ENCODE measurements at regions not wholly inside any gene's neighbourhood (a gene's known extent, or its start where the extent isn't known, plus 50 kb on each side); places are given as distances from the start of the nearest gene placed in this dataset.
"Not testable (repeated sequence)": the region's sequence is repeated elsewhere in the genome, so short reads cannot be mapped to it uniquely, and the experiment has no call there.

DNA sequence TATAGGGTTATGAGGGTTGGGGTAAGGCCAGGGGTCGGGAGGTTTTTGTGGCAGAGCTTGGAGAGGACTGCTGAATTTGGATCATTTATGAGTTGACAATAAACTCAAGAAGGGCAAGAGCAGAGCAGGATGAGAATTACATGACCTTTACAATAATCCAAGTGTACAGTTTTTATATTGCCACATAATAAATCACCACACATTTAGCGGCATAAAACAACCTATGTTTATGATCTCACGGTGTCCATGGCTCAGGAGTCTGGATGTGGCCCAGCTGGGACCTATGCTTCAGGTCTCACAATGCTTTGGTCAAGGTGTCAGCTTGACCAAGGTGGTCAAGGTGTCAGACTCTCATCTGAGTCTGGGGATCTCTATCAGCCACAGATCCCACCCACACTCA, 118.3 kb upstream of the WSCD1 start:
- DNase-seq (ENCODE audit: low read depth in 2 of 2): no peak

DNA sequence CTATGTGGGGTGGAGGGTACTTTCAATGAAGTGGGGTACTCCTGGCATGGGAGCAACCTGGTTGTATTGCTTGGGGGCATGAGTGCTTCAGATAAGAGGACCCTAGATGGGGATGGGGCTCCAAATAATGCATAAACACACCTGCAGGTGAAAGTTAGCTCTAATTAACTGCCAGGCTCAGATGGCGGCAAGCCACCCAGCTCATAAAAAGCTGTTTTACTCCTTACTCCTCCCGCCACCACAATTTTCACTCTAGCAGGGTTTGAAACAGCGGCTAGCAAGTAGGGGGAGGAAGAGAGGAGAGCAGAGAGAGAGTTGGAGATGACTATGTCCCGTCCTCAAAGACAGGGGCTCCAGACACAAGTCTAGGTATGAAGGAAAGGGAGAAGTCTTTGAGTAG, 117.7 kb upstream of the WSCD1 start:
- no peak for DNase-seq (ENCODE audit: low read depth in 2 of 2)

DNA sequence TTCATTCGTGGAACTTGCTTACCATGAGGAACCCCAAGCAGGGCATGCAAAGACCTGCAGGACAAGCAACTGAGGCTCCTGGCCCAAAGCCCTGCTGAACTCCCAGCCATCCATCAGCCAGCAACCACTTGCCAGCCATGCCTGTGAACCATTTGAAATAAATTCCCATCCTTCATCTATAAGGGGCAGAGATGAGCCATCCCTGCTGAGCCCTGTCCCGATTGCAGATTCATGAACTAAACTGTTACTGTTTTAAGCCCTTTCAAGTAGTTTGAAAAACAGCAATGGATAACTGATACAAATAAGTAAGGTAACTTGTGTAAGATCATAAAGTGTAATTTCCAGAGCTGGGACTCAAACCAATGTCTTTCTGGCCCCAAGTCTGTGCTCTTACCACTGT, 114.4 kb upstream of the WSCD1 start:
- no peak for DNase-seq (ENCODE audit: low read depth in 2 of 2)

DNA sequence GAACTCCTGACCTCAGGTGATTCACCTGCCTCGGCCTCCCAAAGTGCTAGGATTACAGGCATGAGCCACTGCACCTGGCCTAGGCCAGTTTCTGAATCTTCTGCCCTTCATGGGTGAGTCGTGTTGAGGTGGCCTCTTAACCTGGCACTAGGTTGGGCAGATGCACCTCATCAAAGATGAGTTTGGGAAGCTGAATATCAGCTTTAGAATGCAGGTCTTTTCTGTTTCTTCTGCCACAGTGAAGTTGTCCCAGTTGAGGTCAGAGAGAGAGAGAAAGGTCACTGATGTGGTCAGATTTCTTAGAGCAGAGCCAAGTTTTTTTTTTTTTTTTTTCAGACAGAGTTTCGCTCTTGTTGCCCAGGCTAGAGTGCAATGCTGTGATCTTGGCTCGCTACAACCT, 111.3 kb upstream of the WSCD1 start:
- no peak for DNase-seq (ENCODE audit: low read depth in 2 of 2)

DNA sequence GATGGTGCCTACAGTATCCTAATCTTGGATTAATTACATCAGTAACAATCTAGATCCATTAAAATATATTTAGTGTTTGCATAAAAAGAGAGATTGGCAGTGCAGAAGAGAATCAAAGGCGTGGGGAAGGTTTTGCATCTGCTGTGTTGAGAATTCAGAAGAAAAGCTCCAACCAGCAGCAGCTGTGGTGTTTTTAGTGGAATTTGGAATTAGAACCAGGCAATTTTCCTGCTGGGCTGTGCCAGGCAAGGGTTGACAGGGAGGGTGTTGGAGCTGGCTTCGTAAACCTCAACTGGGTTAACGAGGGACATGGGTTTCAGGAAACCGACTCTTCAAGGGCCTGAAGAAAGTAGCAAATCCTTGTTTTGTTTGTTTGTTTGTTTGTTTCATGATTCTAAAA, 107.8 kb upstream of the WSCD1 start:
- DNase-seq (ENCODE audit: low read depth in 2 of 2): no peak

DNA sequence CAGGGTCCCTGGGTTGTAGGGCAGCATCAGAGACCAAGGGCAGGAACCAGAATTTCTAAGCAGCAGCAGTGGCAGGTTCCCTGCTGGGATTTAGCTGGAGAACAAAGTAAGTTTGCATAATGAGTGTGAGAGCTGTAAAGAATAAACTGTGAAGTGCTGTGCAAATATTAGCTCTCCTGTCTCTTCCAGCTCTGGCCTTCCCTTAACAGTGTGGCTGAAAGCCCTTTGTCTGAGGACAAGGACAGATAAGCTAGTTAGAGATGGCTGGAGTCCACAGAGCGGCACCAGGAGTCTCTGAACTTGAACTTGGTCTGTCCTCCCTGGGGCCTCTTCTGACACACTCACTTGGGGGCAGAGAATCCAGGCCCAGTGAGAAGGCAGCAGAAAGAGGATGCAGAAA, 98.2 kb upstream of the WSCD1 start:
- no peak for DNase-seq (ENCODE audit: low read depth in 2 of 2)

DNA sequence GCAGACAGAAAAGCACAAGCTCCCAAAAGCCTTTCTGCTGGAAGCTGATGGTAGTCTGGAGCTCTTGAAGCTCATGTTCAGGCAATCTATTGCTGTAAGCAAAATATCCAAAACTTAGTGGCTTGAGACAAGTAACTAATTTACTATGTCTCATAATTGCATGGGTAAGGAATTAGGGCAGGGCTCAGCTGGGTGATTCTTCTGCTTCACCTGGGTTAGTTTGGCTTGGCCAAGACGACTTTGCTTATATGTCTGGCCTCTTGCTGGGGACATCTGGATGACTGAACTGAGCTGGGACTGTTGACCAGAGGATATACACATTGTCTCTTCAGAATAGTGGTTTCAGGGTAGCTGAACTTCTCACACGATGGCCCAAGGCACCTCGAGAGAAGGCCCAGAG, 96.8 kb upstream of the WSCD1 start:
- DNase-seq (ENCODE audit: low read depth in 2 of 2): no peak

DNA sequence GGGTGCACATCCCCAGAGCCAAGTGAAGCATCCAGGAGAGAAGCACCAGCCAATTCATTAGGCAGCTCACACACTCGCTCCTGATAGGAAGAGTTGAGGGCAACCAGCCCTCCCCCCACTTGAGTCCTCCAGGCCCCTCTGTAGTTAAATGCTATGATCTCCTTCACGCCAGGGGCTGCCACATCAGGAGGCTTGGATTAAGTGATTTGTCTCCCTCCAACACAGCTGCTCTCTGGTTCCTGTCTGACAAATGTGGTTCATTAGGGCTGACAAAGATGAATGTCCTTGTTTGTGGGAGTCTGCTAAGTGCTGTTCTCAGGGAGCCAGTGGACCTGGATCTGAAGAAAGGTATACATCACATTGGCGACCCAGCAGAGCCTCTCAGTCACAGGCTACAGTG, 94.5 kb upstream of the WSCD1 start:
- DNase-seq (ENCODE audit: low read depth in 2 of 2): no peak

DNA sequence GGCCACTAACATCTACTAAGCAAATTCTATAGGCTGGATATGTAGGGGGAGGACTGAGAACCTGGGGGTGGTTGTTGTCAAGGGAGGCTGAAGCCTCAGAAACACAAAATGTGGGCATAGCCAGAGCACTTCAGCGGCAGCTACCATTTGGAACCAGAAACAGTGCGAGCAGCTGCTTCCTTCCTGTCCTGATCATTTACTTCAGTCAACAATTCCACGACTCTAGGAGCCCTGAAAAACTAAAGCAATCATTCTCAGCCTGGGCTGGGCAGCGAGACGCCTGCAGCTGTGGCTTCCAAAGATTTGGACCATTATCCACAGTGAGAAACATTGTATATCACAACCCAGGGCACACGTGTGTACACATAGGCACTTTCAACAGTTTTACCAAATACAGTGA, 93.9 kb upstream of the WSCD1 start:
- no peak for DNase-seq (ENCODE audit: low read depth in 2 of 2)

DNA sequence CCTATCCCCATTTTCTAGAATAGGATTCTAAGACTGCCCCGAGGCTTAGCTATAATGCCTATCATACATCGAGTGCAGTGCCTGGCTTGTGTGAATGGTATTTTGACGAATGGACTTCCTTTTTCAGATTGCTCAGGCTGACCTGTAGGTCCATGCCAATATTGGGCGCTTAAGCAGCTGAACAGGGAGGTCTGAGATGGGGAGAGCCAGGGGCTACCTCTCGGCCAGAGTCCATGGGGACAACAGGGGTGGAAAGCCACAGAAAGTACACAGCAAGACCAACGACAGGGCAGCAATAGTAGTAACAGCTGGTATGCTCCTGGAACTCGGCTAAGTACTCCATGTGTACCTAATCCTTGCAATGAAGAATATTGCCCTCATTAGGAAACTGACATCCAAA, 91.7 kb upstream of the WSCD1 start:
- DNase-seq (ENCODE audit: low read depth in 2 of 2): no peak

DNA sequence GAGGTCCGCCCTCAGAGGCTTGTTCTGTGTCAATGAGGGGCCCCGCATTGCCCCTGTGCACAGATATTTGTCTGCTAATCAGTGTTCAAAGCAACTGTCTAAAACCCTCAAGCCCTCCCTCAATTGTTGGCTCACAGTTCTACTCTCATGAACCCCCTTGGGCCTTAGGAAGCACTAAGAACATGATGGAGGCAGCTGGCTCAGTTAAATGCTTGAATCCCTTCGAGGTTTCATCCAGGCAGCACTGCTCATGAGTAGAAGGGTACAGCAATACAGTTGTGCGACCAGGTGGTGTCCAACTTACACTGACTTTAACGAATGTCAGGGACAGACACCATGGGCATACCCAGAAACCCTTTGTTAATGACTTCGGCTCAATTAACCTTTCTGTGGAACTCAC, 89.2 kb upstream of the WSCD1 start:
- no peak for DNase-seq (ENCODE audit: low read depth in 2 of 2)

DNA sequence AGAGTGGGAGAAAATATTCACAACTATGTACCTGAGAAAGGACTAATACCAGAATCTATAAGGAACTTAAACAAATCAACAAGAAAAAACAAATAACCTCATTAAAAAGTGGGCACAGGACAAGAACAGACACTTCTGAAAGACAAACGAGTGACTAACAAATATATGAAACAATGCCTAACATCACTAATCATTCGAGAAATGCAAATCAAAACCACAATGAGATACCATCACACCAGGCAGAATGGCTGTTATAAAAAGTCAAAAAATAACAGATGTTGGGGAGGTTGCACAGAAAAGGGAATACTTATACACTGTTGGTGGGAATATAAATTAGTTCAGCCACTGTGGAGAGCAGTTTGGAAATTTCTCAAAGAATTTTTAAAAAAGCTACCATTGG, 83.5 kb upstream of the WSCD1 start:
- DNase-seq (ENCODE audit: low read depth in 2 of 2): no peak

DNA sequence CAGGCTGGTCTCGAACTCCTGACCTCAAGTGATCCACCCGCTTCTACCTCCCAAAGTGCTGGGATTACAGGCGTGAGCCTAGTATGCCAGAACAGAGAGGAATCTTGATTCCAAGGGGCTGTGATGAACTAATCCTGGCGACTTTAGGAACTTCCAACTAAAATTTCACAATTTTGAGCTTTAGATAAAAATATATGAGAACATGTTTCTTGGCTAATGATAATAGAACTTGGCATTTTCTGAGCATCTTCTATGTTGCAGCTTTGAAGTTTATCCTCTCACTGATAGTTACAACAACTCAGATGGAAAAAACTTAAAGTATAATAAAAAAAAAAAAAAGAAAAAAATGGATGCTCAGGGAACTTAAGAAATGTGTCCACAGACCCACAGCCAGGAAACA, 69.8 kb upstream of the WSCD1 start:
- DNase-seq (ENCODE audit: low read depth in 2 of 2): no peak

DNA sequence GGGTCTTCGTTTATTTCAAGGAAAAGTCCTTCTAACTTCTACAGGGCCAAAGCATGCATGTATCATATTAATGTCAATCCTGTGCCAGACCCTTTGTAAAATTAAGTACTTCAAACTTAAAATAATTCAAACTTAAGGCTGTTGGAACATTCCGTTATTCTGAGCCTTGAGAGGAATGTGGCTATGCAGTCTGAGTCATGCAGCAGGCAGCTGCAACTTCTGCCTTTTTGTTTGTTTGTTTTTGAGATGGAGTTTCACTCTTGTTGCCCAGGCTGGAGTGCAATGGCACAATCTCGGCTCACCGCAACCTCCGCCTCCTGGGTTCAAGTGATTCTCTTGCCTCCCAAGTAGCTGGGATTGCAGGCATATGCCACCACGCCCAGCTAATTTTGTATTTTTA, 67.0 kb upstream of the WSCD1 start:
- not testable (repeated sequence) for DNase-seq (ENCODE audit: low read depth in 2 of 2)

DNA sequence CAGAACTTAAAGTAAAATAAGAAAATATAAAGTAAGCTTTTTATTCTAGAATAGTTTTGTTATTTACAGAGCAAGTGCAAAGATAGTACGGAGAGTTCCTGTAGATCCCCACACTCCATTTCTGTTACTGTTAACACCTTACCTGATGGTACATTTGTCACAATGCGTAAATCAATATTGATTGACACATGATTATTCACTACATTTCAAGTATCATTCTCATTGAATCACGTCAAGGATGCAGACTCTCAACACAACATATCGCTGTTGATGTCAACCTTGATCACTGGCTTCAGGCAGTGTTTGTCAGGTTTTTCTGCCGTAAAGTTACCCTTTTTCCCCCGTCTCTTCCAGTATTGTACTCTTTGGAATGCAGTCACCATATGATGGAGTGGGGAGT, 64.2 kb upstream of the WSCD1 start:
- no peak for DNase-seq (ENCODE audit: low read depth in 2 of 2)

DNA sequence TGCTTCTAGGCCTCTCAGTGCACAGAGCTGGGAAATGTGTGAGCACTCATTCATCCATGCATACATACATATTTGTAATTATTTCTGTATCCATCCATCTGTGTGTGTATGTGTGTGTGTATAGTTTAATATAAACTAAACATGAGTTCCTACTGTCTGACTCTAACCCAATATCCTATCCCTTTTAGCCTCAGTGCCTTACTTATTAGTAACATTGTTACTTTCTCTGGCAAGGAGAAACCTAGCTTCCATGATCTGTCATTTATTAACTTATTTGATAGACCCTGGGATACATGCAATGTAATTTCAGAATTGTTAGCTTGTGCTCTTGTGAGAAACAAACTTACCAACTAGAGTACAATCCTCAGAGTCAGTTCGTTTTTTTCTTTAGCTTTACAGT, 59.0 kb upstream of the WSCD1 start:
- DNase-seq (ENCODE audit: low read depth in 2 of 2): no peak

DNA sequence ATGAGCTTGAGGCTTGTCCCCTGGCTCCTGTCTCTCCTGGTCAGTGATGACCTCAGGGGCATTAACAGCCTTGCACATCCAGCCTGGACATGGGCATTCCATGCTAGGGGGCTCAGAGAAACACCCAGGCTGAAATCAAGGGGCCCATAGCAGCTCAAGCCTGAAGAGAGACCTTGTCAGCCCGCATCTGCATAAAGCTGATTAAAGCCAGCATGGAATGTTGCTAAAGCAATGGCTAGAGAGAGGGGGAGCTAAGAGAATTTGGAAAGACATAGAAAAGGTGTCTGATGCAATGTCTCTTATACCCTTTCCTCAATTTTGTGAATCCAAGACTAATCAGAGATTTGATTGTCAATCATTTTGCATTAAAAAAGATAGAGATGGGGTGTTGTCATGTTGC, 51.4 kb upstream of the WSCD1 start:
- no peak for DNase-seq (ENCODE audit: low read depth in 2 of 2)

DNA sequence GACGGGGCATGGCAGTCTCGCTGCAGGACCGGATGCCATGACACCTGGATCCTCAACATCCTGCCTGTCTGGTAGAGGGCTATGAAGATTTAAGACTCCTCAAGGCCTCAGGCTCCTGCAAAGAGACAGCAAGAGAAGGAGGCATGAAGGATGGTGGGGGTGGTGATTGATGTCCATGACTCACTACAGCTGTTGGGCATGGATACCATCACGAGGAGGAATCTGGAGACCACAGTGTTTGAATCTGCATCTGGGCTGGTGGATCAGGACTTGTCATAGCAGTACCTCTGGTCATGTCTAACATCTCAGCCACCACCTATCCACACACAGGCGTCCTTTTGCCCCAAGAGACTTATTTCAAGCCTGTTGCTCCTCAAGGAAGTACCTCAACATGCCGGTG, 50.2 kb upstream of the WSCD1 start:
- no peak for DNase-seq (ENCODE audit: low read depth in 2 of 2)

DNA sequence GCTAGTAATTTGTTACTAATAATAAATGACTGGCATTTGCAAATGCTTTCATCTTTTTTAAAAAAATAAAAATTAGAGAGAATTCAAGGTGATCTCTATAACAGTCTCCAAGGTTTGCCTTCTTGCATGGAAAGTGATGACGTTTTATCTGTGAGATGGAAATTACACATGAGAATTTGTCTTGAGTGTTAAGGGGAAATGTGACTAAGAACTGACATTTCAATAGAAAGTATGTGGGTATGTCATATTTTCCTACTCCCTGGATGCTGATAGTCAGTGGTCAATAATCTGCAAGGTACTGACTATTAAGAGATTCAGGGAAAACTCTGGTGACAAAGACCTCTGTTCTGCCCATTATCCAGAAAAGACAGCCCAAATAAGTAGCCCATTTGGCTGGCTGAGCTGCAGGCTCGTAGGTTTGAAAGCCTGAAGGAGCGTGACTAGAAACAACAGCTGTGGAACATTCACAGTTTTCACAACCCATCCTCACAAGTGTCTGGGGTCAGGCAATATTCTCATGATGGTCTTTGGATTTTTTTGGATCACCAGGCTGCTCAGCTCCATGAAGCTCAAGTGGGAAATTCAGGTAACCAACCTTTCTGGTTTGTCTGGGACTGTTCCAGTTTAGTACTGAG, 49.7 kb upstream of the WSCD1 start:
- DNase-seq (ENCODE audit: low read depth in 2 of 2): no peak

All from activated CD8-positive, alpha-beta memory T cell treated with anti-CD3 and anti-CD28 coated beads for 4 hours (primary cell).